Mucosa of stomach (tissue), 1 donor: ENCODE measurements at regions not wholly inside any gene's neighbourhood (a gene's known extent, or its start where the extent isn't known, plus 50 kb on each side); places are given as distances from the start of the nearest gene placed in this dataset.
"Not testable (repeated sequence)": the region's sequence is repeated elsewhere in the genome, so short reads cannot be mapped to it uniquely, and the experiment has no call there.

ENCODE experiments used
- H3K27me3 ChIP-seq: one replicate; pipeline ENCODE4 v1.7.0; 2013; ENCODE audit warnings: mild to moderate bottlenecking, low read length; ENCODE audit not compliant: control insufficient read depth, insufficient read depth
- H3K36me3 ChIP-seq: one replicate; pipeline ENCODE4 v1.7.0; 2013; ENCODE audit warnings: low read length; ENCODE audit not compliant: control insufficient read depth, insufficient read depth
- H3K4me1 ChIP-seq: one replicate; pipeline ENCODE4 v1.7.0; 2013; ENCODE audit warnings: mild to moderate bottlenecking, low read length; ENCODE audit not compliant: control insufficient read depth, insufficient read depth
- H3K4me3 ChIP-seq: one replicate; pipeline ENCODE4 v1.7.0; 2013; ENCODE audit warnings: low read length
- H3K9ac ChIP-seq: one replicate; pipeline ENCODE4 v1.7.0; 2013; ENCODE audit warnings: mild to moderate bottlenecking, low read length, moderate library complexity
- H3K9me3 ChIP-seq: one replicate; pipeline ENCODE4 v1.7.0; 2013; ENCODE audit warnings: mild to moderate bottlenecking, low read length, moderate library complexity; ENCODE audit not compliant: control insufficient read depth
- donor health status: Pancreatic carcinoma.

- H3K36me3 ChIP-seq: no peaks in the 10 kb centered on the region
- no peak overlapping the region for H3K9ac ChIP-seq
- no peak overlapping the region for H3K4me3 ChIP-seq
- H3K9me3 ChIP-seq: no peaks in the 10 kb centered on the region
- H3K27me3 ChIP-seq: no peaks in the 10 kb centered on the region
- no peaks in the 10 kb centered on the region for H3K4me1 ChIP-seq
Observed at GRCh38 chr6:103812970-103813369, 1046.7 kb downstream of the HACE1 start.

DNA sequence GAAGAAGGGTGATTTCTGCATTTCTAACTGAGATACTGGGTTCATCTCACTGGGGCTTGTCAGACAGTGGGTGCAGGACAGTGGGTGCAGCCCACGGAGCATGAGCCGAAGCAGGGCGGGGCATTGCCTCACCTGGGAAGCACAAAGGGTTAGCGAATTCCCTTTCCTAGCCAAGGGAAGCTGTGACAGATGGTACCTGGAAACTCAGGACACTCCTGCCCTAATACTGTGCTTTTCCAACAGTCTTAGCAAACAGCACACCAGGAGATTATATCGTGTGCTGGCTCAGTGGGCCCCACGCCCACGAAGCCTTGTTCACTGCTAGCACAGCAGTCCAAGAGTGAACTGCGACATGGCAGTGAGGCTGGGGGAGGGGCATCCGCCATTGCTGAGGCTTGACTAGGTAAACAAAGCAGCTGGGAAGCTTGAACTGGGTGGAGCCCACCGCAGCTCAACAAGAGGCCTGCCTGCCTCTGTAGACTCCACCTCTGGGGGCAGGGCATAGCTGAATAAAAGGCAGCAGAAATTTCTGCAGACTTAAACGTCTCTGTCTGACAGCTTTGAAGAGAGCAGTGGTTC, 1057.7 kb downstream of the HACE1 start:
- H3K4me1 ChIP-seq, H3K36me3 ChIP-seq, H3K27me3 ChIP-seq, H3K4me3 ChIP-seq, H3K9ac ChIP-seq, H3K9me3 ChIP-seq: not testable (repeated sequence)

GRCh38 chr6:103799971-103800670, 1059.6 kb downstream of the HACE1 start:
- H3K9me3 ChIP-seq: no peaks in the 10 kb centered on the region
- H3K27me3 ChIP-seq: no peaks in the 10 kb centered on the region
- H3K9ac ChIP-seq: no peak overlapping the region
- H3K4me1 ChIP-seq: no peaks in the 10 kb centered on the region
- no peaks in the 10 kb centered on the region for H3K36me3 ChIP-seq
- no peak overlapping the region for H3K4me3 ChIP-seq

- no peaks in the 10 kb centered on the region for H3K4me1 ChIP-seq
- no peaks in the 10 kb centered on the region for H3K27me3 ChIP-seq
- H3K36me3 ChIP-seq: no peaks in the 10 kb centered on the region
- H3K4me3 ChIP-seq: no peak overlapping the region
- H3K9me3 ChIP-seq: no peaks in the 10 kb centered on the region
- no peak overlapping the region for H3K9ac ChIP-seq
Observed at GRCh38 chr6:103798166-103798565, 1061.6 kb downstream of the HACE1 start.

GRCh38 chr6:103797738-103798137, 1062.0 kb downstream of the HACE1 start:
- no peaks in the 10 kb centered on the region for H3K4me1 ChIP-seq
- H3K27me3 ChIP-seq: no peaks in the 10 kb centered on the region
- H3K9ac ChIP-seq: no peak overlapping the region
- no peak overlapping the region for H3K4me3 ChIP-seq
- H3K36me3 ChIP-seq: no peaks in the 10 kb centered on the region
- no peaks in the 10 kb centered on the region for H3K9me3 ChIP-seq

GRCh38 chr6:103791458-103791857, 1068.3 kb downstream of the HACE1 start:
- H3K4me1 ChIP-seq: no peaks in the 10 kb centered on the region
- no peaks in the 10 kb centered on the region for H3K27me3 ChIP-seq
- no peak overlapping the region for H3K9ac ChIP-seq
- H3K36me3 ChIP-seq: no peaks in the 10 kb centered on the region
- no peaks in the 10 kb centered on the region for H3K9me3 ChIP-seq
- no peak overlapping the region for H3K4me3 ChIP-seq

GRCh38 chr6:103784117-103784516, 1075.6 kb downstream of the HACE1 start:
- Histone ChIP-seq H3K9me3 (no peaks in the 10 kb centered on the region), H3K9ac (no peak overlapping the region), H3K36me3 (no peaks in the 10 kb centered on the region), H3K27me3 (no peaks in the 10 kb centered on the region), H3K4me1 (no peaks in the 10 kb centered on the region), H3K4me3 (no peak overlapping the region)

DNA sequence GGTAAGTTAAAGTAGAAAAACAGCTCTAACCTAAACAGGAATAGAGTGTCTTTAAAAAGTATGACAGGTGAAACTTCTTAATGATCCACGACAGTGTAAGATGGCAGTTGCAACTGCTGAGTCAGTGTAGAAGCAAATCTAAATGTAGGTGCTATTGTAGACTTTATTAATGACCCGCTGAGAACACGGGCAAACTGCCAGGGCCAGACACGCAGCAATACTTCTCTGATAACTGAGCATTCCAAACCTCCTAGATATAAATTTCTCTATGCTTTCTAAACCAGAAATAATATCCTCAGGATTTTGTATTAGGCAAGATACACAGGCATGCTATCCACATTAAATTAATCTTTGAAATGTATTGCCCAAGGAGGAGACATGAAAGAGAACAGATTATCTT, 1076.4 kb downstream of the HACE1 start:
- Histone ChIP-seq H3K4me1 (no peaks in the 10 kb centered on the region), H3K36me3 (no peaks in the 10 kb centered on the region), H3K9me3 (no peaks in the 10 kb centered on the region), H3K27me3 (no peaks in the 10 kb centered on the region), H3K4me3 (no peak overlapping the region), H3K9ac (no peak overlapping the region)

- no peaks in the 10 kb centered on the region for H3K27me3 ChIP-seq
- H3K9ac ChIP-seq: no peak overlapping the region
- no peaks in the 10 kb centered on the region for H3K9me3 ChIP-seq
- H3K36me3 ChIP-seq: no peaks in the 10 kb centered on the region
- H3K4me1 ChIP-seq: no peaks in the 10 kb centered on the region
- H3K4me3 ChIP-seq: no peak overlapping the region
Observed at GRCh38 chr6:103769431-103769830, 1090.3 kb downstream of the HACE1 start.

- no peak overlapping the region for H3K4me3 ChIP-seq
- H3K27me3 ChIP-seq: no peaks in the 10 kb centered on the region
- H3K9me3 ChIP-seq: no peaks in the 10 kb centered on the region
- H3K4me1 ChIP-seq: no peaks in the 10 kb centered on the region
- no peak overlapping the region for H3K9ac ChIP-seq
- H3K36me3 ChIP-seq: no peaks in the 10 kb centered on the region
Observed at GRCh38 chr6:103750603-103751002, 1109.1 kb downstream of the HACE1 start.

DNA sequence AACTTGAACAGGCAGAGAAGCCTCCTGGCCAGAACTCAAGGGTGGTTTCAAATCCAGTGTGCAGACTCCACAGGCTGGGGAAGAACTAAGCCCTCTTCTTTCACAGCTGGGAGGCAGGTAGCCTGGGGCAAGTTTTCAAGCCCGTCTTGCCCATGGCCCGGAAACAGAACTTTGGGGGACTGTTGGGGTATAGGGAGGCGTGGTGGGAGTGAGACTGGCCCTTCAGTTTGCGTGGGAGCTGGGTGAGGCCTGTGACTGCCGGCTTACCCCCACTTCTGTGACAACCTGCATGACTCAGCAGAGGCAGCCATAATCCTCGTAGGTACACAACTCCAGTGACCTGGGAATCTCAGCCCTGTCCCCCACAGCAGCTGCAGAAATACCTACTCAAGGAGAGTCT, 1125.7 kb downstream of the HACE1 start:
- Histone ChIP-seq H3K9me3 (no peaks in the 10 kb centered on the region), H3K9ac (no peak overlapping the region), H3K27me3 (no peaks in the 10 kb centered on the region), H3K36me3 (no peaks in the 10 kb centered on the region), H3K4me1 (no peaks in the 10 kb centered on the region), H3K4me3 (no peak overlapping the region)

DNA sequence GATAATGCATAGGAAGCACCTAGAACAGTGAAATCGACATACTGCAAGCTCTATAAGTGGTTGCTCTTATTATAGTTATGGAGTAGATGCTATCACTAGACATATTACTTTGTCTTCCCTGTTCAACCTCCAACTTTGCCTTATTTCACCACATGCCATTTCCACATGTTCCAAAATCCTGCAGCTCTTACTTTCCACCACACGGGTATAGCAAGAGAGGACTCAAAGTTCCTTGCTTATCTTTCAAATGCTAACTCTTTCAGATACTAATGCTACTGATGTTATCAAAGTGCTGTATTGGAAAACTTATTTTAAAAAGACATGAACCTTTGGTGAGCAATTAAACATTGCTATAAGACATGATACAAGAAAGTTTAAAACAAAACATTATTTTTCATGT, 1130.1 kb downstream of the HACE1 start:
- Histone ChIP-seq H3K4me3 (no peak overlapping the region), H3K4me1 (no peaks in the 10 kb centered on the region), H3K9ac (no peak overlapping the region), H3K36me3 (no peaks in the 10 kb centered on the region), H3K27me3 (no peaks in the 10 kb centered on the region), H3K9me3 (no peaks in the 10 kb centered on the region)
